Pancreas (tissue), 10 donors: ENCODE measurements at regions not wholly inside any gene's neighbourhood (a gene's known extent, or its start where the extent isn't known, plus 50 kb on each side); places are given as distances from the start of the nearest gene placed in this dataset.

Experiments
- ATAC-seq, 4 donors: fragments of 200-7000 bp; cut with Tn5 transposase; one replicate each; pipeline versions ENCODE4 v1.8.0 to v1.9.1; 2020; ENCODE audit warnings: mild to moderate bottlenecking in 4 of 4, moderate library complexity in 4 of 4
- DNase-seq, 6 donors: peaks; one replicate each; pipeline ENCODE4 v3.0.0-alpha.2; 2020
- FAIRE-seq: peaks from 2 replicates; lab custom pipeline; 2012; peaks lifted over from hg19 to GRCh38; lab: Jason Lieb, UNC
- H3K27ac ChIP-seq, 4 donors: fragments of 200-600 bp; sonication (generic); 1 replicate in 3 of 4; 2 replicates in 1 of 4; pipeline versions ENCODE4 v1.5.0 to v1.8.0; 2020
- H3K27me3 ChIP-seq, 4 donors: fragments of 200-600 bp; one replicate each; pipeline ENCODE4 v1.8.0; 2021
- H3K36me3 ChIP-seq, 3 donors: fragments of 200-600 bp; sonication (generic) in 1 of 3; one replicate each; pipeline versions ENCODE4 v1.5.0 to v1.8.0; 2020 to 2021
- H3K4me1 ChIP-seq, 3 donors: fragments of 200-600 bp; one replicate each; pipeline ENCODE4 v1.8.0; 2021
- H3K4me3 ChIP-seq, 4 donors: fragments of 200-600 bp; sonication (generic) in 2 of 4; one replicate each; pipeline versions ENCODE4 v1.5.0 to v1.8.0; 2020 to 2021
- H3K9me3 ChIP-seq, 4 donors: fragments of 200-600 bp; one replicate each; pipeline ENCODE4 v1.8.0; 2021
- WGBS, 2 donors: extraction: QIAGEN DNeasy Blood & Tissue Kit; methylation state at CpG; one replicate each; pipeline ENCODE4 v1.1.7; 2013; 5-methylcytosine and 5-hydroxymethylcytosine counted together
- intact Hi-C, 3 donors: fragments of 100-400 bp; cut with DNase I; formaldehyde crosslinking; loops; one replicate each; pipeline versions ENCODE4 v1.11.1 to v1.14.2; 2022
- TF ChIP-seq, protein P1 (sequence below), 4 donors: fragments of 200-600 bp; sonication (generic) in 3 of 4; IDR thresholded peaks; one replicate each; pipeline versions ENCODE4 v1.5.0 to v1.8.0; 2021; ENCODE audit warnings: antibody characterized with exemption in 4 of 4
- donor health status: healthy with polysubstance abuse.
- donor health status: DM: no; HTN: no; CAD: no; lungs with moderate emphysema.
- donor health status: DM: no; HTN: no; CAD: no.
- donor health status: control.
- donor health status: control.
- donor health status: Bipolar disorder and iron deficiency.
- donor health status: DM: yes; HTN: yes; CAD: no.
- donor health status: DM: no; HTN: no; CAD: no.
- donor health status: DM: no; HTN: no; CAD: no.
- donor health status: DM: yes; HTN: yes; CAD: no.

GRCh38 chr3:147962408-147963164 is 553.4 kb downstream of the ZIC1 start:
- H3K27ac ChIP-seq = no peak overlapping the region
- no peak for ATAC-seq
- TF ChIP-seq, protein P1, sequence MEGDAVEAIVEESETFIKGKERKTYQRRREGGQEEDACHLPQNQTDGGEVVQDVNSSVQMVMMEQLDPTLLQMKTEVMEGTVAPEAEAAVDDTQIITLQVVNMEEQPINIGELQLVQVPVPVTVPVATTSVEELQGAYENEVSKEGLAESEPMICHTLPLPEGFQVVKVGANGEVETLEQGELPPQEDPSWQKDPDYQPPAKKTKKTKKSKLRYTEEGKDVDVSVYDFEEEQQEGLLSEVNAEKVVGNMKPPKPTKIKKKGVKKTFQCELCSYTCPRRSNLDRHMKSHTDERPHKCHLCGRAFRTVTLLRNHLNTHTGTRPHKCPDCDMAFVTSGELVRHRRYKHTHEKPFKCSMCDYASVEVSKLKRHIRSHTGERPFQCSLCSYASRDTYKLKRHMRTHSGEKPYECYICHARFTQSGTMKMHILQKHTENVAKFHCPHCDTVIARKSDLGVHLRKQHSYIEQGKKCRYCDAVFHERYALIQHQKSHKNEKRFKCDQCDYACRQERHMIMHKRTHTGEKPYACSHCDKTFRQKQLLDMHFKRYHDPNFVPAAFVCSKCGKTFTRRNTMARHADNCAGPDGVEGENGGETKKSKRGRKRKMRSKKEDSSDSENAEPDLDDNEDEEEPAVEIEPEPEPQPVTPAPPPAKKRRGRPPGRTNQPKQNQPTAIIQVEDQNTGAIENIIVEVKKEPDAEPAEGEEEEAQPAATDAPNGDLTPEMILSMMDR (IDR thresholded peaks at IDR 0.05) = no peak
- no peak overlapping the region for H3K4me3 ChIP-seq
- intact Hi-C loops = no loop called here
- no peak for FAIRE-seq
- H3K9me3 ChIP-seq = no peaks in the 10 kb centered on the region
- no peaks in the 10 kb centered on the region for H3K36me3 ChIP-seq
- H3K27me3 ChIP-seq = no peaks in the 10 kb centered on the region
- 51 to 69% methylated on average over 5 of the region's 5 CpGs for WGBS, 2 donors
- DNase-seq = no peak
- no peaks in the 10 kb centered on the region for H3K4me1 ChIP-seq

DNA sequence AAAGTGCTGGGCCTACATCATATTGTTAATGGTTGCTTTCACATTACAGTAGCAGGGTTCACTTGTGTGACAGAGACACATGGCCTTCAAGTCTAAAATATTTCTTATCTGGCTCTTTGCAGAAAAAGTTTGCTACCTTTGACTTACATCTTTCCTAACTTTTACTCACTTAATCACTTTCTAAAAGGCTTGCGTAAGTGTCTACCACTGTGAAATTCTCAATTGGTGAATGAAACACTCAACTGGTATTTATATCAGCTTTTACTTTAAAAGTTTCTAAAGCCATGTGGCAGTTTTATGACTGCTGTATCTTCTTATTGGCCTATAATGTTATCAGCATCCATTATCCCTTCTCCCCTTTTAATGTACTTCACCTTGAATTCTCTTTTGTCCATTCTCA is 554.5 kb downstream of the ZIC1 start:
- DNase-seq = no peak
- Histone ChIP-seq H3K4me1 (no peaks in the 10 kb centered on the region), H3K36me3 (no peaks in the 10 kb centered on the region), H3K9me3 (no peaks in the 10 kb centered on the region), H3K4me3 (no peak overlapping the region), H3K27ac (no peak overlapping the region), H3K27me3 (no peaks in the 10 kb centered on the region)
- WGBS, 2 donors = 91 to 97% methylated on average over 1 of the region's 1 CpG
- TF ChIP-seq, protein P1 (IDR thresholded peaks at IDR 0.05) = no peak
- intact Hi-C loops = no loop called here
- ATAC-seq = no peak
- no peak for FAIRE-seq

DNA sequence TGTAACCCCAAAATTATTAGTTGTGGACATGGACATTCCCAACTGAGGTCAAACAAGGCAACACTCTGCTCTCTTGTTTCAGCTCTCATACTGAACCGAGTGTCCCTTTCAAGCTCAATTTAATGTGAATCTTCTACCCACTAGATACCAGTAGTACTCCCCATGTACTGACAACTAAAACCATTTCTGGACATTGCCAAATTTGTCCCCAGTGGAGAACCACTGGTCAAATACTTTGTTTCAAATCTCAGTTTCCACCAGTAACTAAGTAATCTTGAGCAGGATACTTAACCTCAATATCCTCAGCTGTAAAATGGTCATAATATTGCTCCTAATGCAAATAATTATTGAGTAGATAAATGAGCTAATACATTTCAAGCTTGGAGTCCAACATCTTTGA is 566.0 kb downstream of the ZIC1 start:
- TF ChIP-seq, protein P1 (IDR thresholded peaks at IDR 0.05) = no peak
- Histone ChIP-seq H3K4me1 (no peaks in the 10 kb centered on the region), H3K27ac (no peak overlapping the region), H3K9me3 (no peaks in the 10 kb centered on the region), H3K4me3 (no peak overlapping the region), H3K27me3 (no peaks in the 10 kb centered on the region), H3K36me3 (no peaks in the 10 kb centered on the region)
- DNase-seq (no peak), ATAC-seq (no peak), FAIRE-seq (no peak)
- intact Hi-C loops = no loop called here
- 72 to 80% methylated on average over 1 of the region's 1 CpG for WGBS, 2 donors

DNA sequence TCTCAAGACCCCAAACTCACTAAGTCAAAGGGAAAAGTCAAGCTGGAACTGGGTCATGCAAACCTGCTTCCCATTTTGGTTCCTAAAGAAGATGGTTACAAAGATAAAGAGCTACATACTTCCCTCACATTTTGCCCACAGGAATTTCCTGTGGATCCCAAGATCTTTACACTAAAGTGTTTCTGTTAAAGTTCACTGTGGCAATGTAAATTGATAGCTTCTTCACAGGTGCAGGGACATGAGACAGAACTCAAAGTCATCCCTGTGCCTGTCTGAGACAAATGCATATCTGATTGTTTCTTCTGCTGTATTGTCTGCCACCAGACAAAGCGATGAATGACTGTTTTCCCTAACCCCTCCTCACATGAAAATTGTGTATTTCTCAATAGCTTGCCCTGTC is 567.8 kb downstream of the ZIC1 start:
- no peaks in the 10 kb centered on the region for H3K36me3 ChIP-seq
- ATAC-seq (no peak), FAIRE-seq (no peak), DNase-seq (no peak)
- intact Hi-C loops = no loop called here
- no peak overlapping the region for H3K4me3 ChIP-seq
- TF ChIP-seq, protein P1 (IDR thresholded peaks at IDR 0.05) = no peak
- H3K27ac ChIP-seq = no peak overlapping the region
- WGBS, 2 donors = 91% methylated on average over 1 of the region's 1 CpG
- no peaks in the 10 kb centered on the region for H3K9me3 ChIP-seq
- no peaks in the 10 kb centered on the region for H3K4me1 ChIP-seq
- no peaks in the 10 kb centered on the region for H3K27me3 ChIP-seq

GRCh38 chr3:147987549-147987948 is 578.4 kb downstream of the ZIC1 start:
- no peak overlapping the region for H3K27ac ChIP-seq
- FAIRE-seq = no peak
- intact Hi-C loops = no loop called here
- TF ChIP-seq, protein P1 (IDR thresholded peaks at IDR 0.05) = no peak
- no peaks in the 10 kb centered on the region for H3K4me1 ChIP-seq
- H3K9me3 ChIP-seq = no peaks in the 10 kb centered on the region
- no peaks in the 10 kb centered on the region for H3K36me3 ChIP-seq
- 86 to 90% methylated on average over 1 of the region's 1 CpG for WGBS, 2 donors
- no peak for ATAC-seq
- no peak for DNase-seq
- no peak overlapping the region for H3K4me3 ChIP-seq
- no peaks in the 10 kb centered on the region for H3K27me3 ChIP-seq
